ENCODE measurements at regions not wholly inside any gene's neighbourhood (a gene's known extent, or its start where the extent isn't known, plus 50 kb on each side); places are given as distances from the start of the nearest gene placed in this dataset.

DNA sequence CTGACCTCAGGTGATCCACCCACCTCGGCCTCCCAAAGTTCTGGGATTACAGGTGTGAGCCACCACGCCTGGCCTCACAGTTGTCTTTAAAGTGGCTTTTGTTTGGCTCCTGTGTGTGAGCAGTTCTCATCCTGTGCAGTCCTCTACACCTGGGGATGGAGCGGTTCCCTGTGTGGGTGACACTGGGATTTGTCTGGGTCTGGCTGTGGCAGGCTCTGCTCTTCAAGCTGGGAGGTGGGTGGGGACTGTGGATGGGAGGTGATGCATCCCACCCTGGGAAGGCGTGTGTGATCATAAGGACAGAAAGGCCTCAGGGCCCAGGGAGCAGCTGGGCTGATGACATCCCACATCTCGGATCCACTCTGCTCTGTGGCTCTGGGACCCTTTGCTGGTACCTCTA, 1266.8 kb downstream of the BRD1 start:
- TF ChIP-seq POLR2AphosphoS5 (IDR thresholded peaks at IDR 0.05; ENCODE audit: borderline replicate concordance, low read depth, low read length) (no peak), EZH2 (IDR thresholded peaks at IDR 0.05) (no peak), FOXP2 (optimal IDR thresholded peaks at IDR 0.05; ENCODE audit: control extremely low read depth, extremely low read length, insufficient read depth) (no peak)
